ENCODE measurements at regions not wholly inside any gene's neighbourhood (a gene's known extent, or its start where the extent isn't known, plus 50 kb on each side); places are given as distances from the start of the nearest gene placed in this dataset.

GRCh38 chr6:98156580-98156979, 677.8 kb upstream of the POU3F2 start:
- no peaks in the 10 kb centered on the region for H3K4me1 ChIP-seq
- intact Hi-C loops (cut with DNase I; ENCODE audit: low total_unique reads), result no loop called here
- no peak overlapping the region for H3K27ac ChIP-seq
- 80 to 90% methylated on average over 2 of the region's 2 CpGs for WGBS, 2 donors
- no peaks in the 10 kb centered on the region for H3K9me3 ChIP-seq
- TF ChIP-seq CTCF (IDR thresholded peaks at IDR 0.05), result no peak
- no peak for TF ChIP-seq POLR2A (IDR thresholded peaks at IDR 0.05)
- DNase-seq, result no peak
- H3K4me3 ChIP-seq, result no peak overlapping the region
- no peaks in the 10 kb centered on the region for H3K27me3 ChIP-seq
- no peaks in the 10 kb centered on the region for H3K36me3 ChIP-seq (ENCODE audit: low read depth, missing control alignments)

- TF ChIP-seq CTCF (IDR thresholded peaks at IDR 0.05) (no peak), POLR2A (IDR thresholded peaks at IDR 0.05) (no peak)
- Histone ChIP-seq H3K9me3 (no peaks in the 10 kb centered on the region), H3K27me3 (no peaks in the 10 kb centered on the region), H3K4me1 (no peaks in the 10 kb centered on the region), H3K36me3 (ENCODE audit: low read depth, missing control alignments) (no peaks in the 10 kb centered on the region), H3K4me3 (no peak overlapping the region), H3K27ac (no peak overlapping the region)
- 74 to 82% methylated on average over 6 to 8 of the region's 8 CpGs for WGBS, 2 donors
- intact Hi-C loops (cut with DNase I; ENCODE audit: low total_unique reads), result no loop called here
- no peak for DNase-seq
Measured at GRCh38 chr6:98179606-98180005, 654.8 kb upstream of the POU3F2 start.

GRCh38 chr6:98200084-98200483, 634.3 kb upstream of the POU3F2 start:
- H3K4me3 ChIP-seq, result no peak overlapping the region
- H3K9me3 ChIP-seq, result no peaks in the 10 kb centered on the region
- intact Hi-C loops (cut with DNase I; ENCODE audit: low total_unique reads), result no loop called here
- H3K27me3 ChIP-seq, result no peaks in the 10 kb centered on the region
- H3K27ac ChIP-seq, result no peak overlapping the region
- H3K36me3 ChIP-seq (ENCODE audit: low read depth, missing control alignments), result no peaks in the 10 kb centered on the region
- WGBS, 2 donors, result 78 to 83% methylated on average over 3 of the region's 3 CpGs
- TF ChIP-seq POLR2A (IDR thresholded peaks at IDR 0.05), result no peak
- no peak for TF ChIP-seq CTCF (IDR thresholded peaks at IDR 0.05)
- no peak for DNase-seq
- no peaks in the 10 kb centered on the region for H3K4me1 ChIP-seq

GRCh38 chr6:98203170-98203806, 631.1 kb upstream of the POU3F2 start:
- Histone ChIP-seq H3K4me1 (no peaks in the 10 kb centered on the region), H3K9me3 (no peaks in the 10 kb centered on the region), H3K27ac (no peak overlapping the region), H3K4me3 (no peak overlapping the region), H3K36me3 (ENCODE audit: low read depth, missing control alignments) (no peaks in the 10 kb centered on the region), H3K27me3 (no peaks in the 10 kb centered on the region)
- TF ChIP-seq POLR2A (IDR thresholded peaks at IDR 0.05) (no peak), CTCF (IDR thresholded peaks at IDR 0.05) (no peak)
- WGBS, 2 donors, result 51 to 61% methylated on average over 2 of the region's 2 CpGs
- no peak for DNase-seq
- intact Hi-C loops (cut with DNase I; ENCODE audit: low total_unique reads), result no loop called here

- no peaks in the 10 kb centered on the region for H3K36me3 ChIP-seq (ENCODE audit: low read depth, missing control alignments)
- TF ChIP-seq POLR2A (IDR thresholded peaks at IDR 0.05), result no peak
- TF ChIP-seq CTCF (IDR thresholded peaks at IDR 0.05), result no peak
- no peaks in the 10 kb centered on the region for H3K9me3 ChIP-seq
- DNase-seq, result no peak
- no peak overlapping the region for H3K27ac ChIP-seq
- WGBS, 2 donors, result 60 to 81% methylated on average over 2 of the region's 2 CpGs
- H3K4me1 ChIP-seq, result no peaks in the 10 kb centered on the region
- no peaks in the 10 kb centered on the region for H3K27me3 ChIP-seq
- intact Hi-C loops (cut with DNase I; ENCODE audit: low total_unique reads), result no loop called here
- no peak overlapping the region for H3K4me3 ChIP-seq
Measured at GRCh38 chr6:98212468-98212867, 621.9 kb upstream of the POU3F2 start.

Measured in testis (tissue), 2 donors.